ENCODE measurements at regions not wholly inside any gene's neighbourhood (a gene's known extent, or its start where the extent isn't known, plus 50 kb on each side); places are given as distances from the start of the nearest gene placed in this dataset.

GRCh38 chr18:66193938-66194337 is 410.0 kb downstream of the CDH19 start:
- ATAC-seq (no peak; the same call in 2 of the 3 replicates), DNase-seq (ENCODE audit: low spot score) (no peak), FAIRE-seq (no peak)
- Histone ChIP-seq H3K9ac (ENCODE audit: insufficient read depth, low read depth, low read length) (no peak overlapping the region), H3K4me3 (replicated peaks in 1 of 3; ENCODE audit: insufficient read depth in 1 of 3, low read depth in 2 of 3, low read length in 3 of 3) (no peak overlapping the region), H3K4me1 (ENCODE audit: insufficient read depth, low read length) (no peaks in the 10 kb centered on the region), H4K20me1 (ENCODE audit: insufficient read depth, low read length) (no peaks in the 10 kb centered on the region), H3K36me3 (replicated peaks in 1 of 2; ENCODE audit: control insufficient read depth in 1 of 2, insufficient read depth in 2 of 2, low read length in 2 of 2) (no peaks in the 10 kb centered on the region), H2AFZ (ENCODE audit: low read length) (no peak overlapping the region), H3K79me2 (ENCODE audit: insufficient read depth, low read length) (no peaks in the 10 kb centered on the region), H3K4me2 (ENCODE audit: low read depth, low read length) (no peak overlapping the region), H3K9me3 (ENCODE audit: low read length) (no peaks in the 10 kb centered on the region), H3K27me3 (ENCODE audit: control insufficient read depth in 1 of 2, insufficient read depth in 2 of 2, low read length in 2 of 2) (no peaks in the 10 kb centered on the region), H3K27ac (ENCODE audit: extremely low read length, insufficient read depth, low read length) (no peak overlapping the region)
- 0% methylated on average over 3 of the region's 4 CpGs for WGBS (ENCODE audit: low lambda C conversion rate)
- CTCF ChIA-PET (ENCODE audit: low intra/inter-chr PET ratio, low total read pairs), result no interaction called here
- POLR2A ChIA-PET, result no interaction called here
- in situ Hi-C loops (cut with HindIII; ENCODE audit: extremely low pct_ligation_motif_present, low pct_unique_long_range_greater_than_20kb), result no loop called here
- no peak for TF ChIP-seq KLF9 (CRISPR knock-in tag; IDR thresholded peaks at IDR 0.05; ENCODE audit: low read depth)
- no peak for TF ChIP-seq KLF6 (CRISPR knock-in tag; IDR thresholded peaks at IDR 0.05)
- no peak for TF ChIP-seq ZNF143 (CRISPR knock-in tag; IDR thresholded peaks at IDR 0.05)
- TF ChIP-seq ZNF33A (CRISPR knock-in tag; IDR thresholded peaks at IDR 0.05; ENCODE audit: borderline replicate concordance), result no peak
- intact Hi-C loops (cut with micrococcal nuclease; ENCODE audit: unreplicated experiment), result no loop called here
- BruUV-seq (replicated peaks), result no TSS peak

- H3K9ac ChIP-seq (ENCODE audit: insufficient read depth, low read depth, low read length), result no peak overlapping the region
- CTCF ChIA-PET (ENCODE audit: low intra/inter-chr PET ratio, low total read pairs), result no interaction called here
- H3K36me3 ChIP-seq (replicated peaks in 1 of 2; ENCODE audit: control insufficient read depth in 1 of 2, insufficient read depth in 2 of 2, low read length in 2 of 2), result no peaks in the 10 kb centered on the region
- BruUV-seq (replicated peaks), result no TSS peak
- H3K27ac ChIP-seq (ENCODE audit: extremely low read length, insufficient read depth, low read length), result no peak overlapping the region
- in situ Hi-C loops (cut with HindIII; ENCODE audit: extremely low pct_ligation_motif_present, low pct_unique_long_range_greater_than_20kb), result no loop called here
- H3K4me3 ChIP-seq (replicated peaks in 1 of 3; ENCODE audit: insufficient read depth in 1 of 3, low read depth in 2 of 3, low read length in 3 of 3), result no peak overlapping the region
- H3K9me3 ChIP-seq (ENCODE audit: low read length), result no peaks in the 10 kb centered on the region
- FAIRE-seq (no peak), DNase-seq (ENCODE audit: low spot score) (no peak), ATAC-seq (no peak)
- H2AFZ ChIP-seq (ENCODE audit: low read length), result no peak overlapping the region
- intact Hi-C loops (cut with micrococcal nuclease; ENCODE audit: unreplicated experiment), result no loop called here
- H3K79me2 ChIP-seq (ENCODE audit: insufficient read depth, low read length), result no peaks in the 10 kb centered on the region
- H3K4me1 ChIP-seq (ENCODE audit: insufficient read depth, low read length), result no peaks in the 10 kb centered on the region
- no peaks in the 10 kb centered on the region for H3K27me3 ChIP-seq (ENCODE audit: control insufficient read depth in 1 of 2, insufficient read depth in 2 of 2, low read length in 2 of 2)
- POLR2A ChIA-PET, result no interaction called here
- no peak overlapping the region for H3K4me2 ChIP-seq (ENCODE audit: low read depth, low read length)
- H4K20me1 ChIP-seq (ENCODE audit: insufficient read depth, low read length), result no peaks in the 10 kb centered on the region
- 0% methylated on average over 1 of the region's 3 CpGs for WGBS (ENCODE audit: low lambda C conversion rate)
- TF ChIP-seq HNRNPLL (IDR thresholded peaks at IDR 0.05; ENCODE audit: low read depth, low read length, poor library complexity, severe bottlenecking), result no peak
- no peak for TF ChIP-seq ZNF484 (CRISPR knock-in tag; IDR thresholded peaks at IDR 0.05; ENCODE audit: borderline replicate concordance, low read depth)
- TF ChIP-seq POLR2AphosphoS2 (IDR thresholded peaks at IDR 0.05; ENCODE audit: low read depth, low read length), result no peak
- no peak for TF ChIP-seq TFDP1 (CRISPR knock-in tag; IDR thresholded peaks at IDR 0.05; ENCODE audit: borderline replicate concordance)
- no peak for TF ChIP-seq GLI4 (CRISPR knock-in tag; IDR thresholded peaks at IDR 0.05; ENCODE audit: borderline replicate concordance)
- no peak for TF ChIP-seq FIP1L1 (IDR thresholded peaks at IDR 0.05; ENCODE audit: borderline replicate concordance, insufficient read depth, low read depth, low read length)
- TF ChIP-seq FOXO1 (CRISPR knock-in tag; IDR thresholded peaks at IDR 0.05), result no peak
- TF ChIP-seq NR0B2 (CRISPR knock-in tag; IDR thresholded peaks at IDR 0.05), result no peak
- TF ChIP-seq ZNF275 (CRISPR knock-in tag; IDR thresholded peaks at IDR 0.05; ENCODE audit: borderline replicate concordance), result no peak
- no peak for TF ChIP-seq ZNF597 (CRISPR knock-in tag; IDR thresholded peaks at IDR 0.05)
- no peak for TF ChIP-seq KMT2A (CRISPR knock-in tag; IDR thresholded peaks at IDR 0.05)
Observed at GRCh38 chr18:66193394-66193793, 410.5 kb downstream of the CDH19 start.
